CD4-positive, alpha-beta memory T cell (primary cell): ENCODE measurements at regions not wholly inside any gene's neighbourhood (a gene's known extent, or its start where the extent isn't known, plus 50 kb on each side); places are given as distances from the start of the nearest gene placed in this dataset.

ENCODE experiments used
- CTCF ChIA-PET: fragments of 350-600 bp; sonication (Branson Sonifier 250); formaldehyde crosslinking; loops from one replicate; lab custom pipeline; 2021; ENCODE audit warnings: inconsistent platforms; ENCODE audit not compliant: partially characterized antibody; lab: Charles Lee
- POLR2A ChIA-PET: fragments of 350-600 bp; sonication (Branson Sonifier 250); formaldehyde crosslinking; loops from one replicate; lab custom pipeline; 2021; ENCODE audit not compliant: partially characterized antibody; lab: Charles Lee
- DNase-seq, 5 donors: peaks; one replicate each; pipeline versions ENCODE4 v3.0.0 to v3.0.0-alpha.2; 2020 to 2022; ENCODE audit warnings: mixed read lengths in 1 of 5
- H3K27ac ChIP-seq: one replicate; pipeline ENCODE4 v1.7.0; 2013; ENCODE audit warnings: low read depth, low read length
- H3K27me3 ChIP-seq: 2 replicates; pipeline ENCODE4 v1.7.0; 2013; ENCODE audit warnings: mild to moderate bottlenecking, low read length, moderate library complexity; ENCODE audit not compliant: insufficient read depth
- H3K36me3 ChIP-seq: 2 replicates; pipeline ENCODE4 v1.7.0; 2013; ENCODE audit warnings: mild to moderate bottlenecking, low read length, moderate library complexity; ENCODE audit not compliant: insufficient read depth
- H3K4me1 ChIP-seq: 2 replicates; pipeline ENCODE4 v1.7.0; 2013; ENCODE audit warnings: mild to moderate bottlenecking, low read length, moderate library complexity; ENCODE audit not compliant: insufficient read depth
- H3K4me3 ChIP-seq, 2 donors: one replicate each; pipeline ENCODE4 v1.7.0; 2013; ENCODE audit warnings: low read length in 2 of 2, mild to moderate bottlenecking in 1 of 2
- H3K9me3 ChIP-seq, 2 donors: one replicate each; pipeline ENCODE4 v1.7.0; 2013; ENCODE audit warnings: low read length in 2 of 2, control low read depth in 1 of 2; ENCODE audit not compliant: control insufficient read depth in 1 of 2
- H3K27ac Mint-ChIP-seq, 7 donors: one replicate each; pipeline ENCODE4 v1.8.0; 2020 to 2021; ENCODE audit warnings: mixed read lengths in 7 of 7, mild to moderate bottlenecking in 6 of 7, inconsistent platforms in 3 of 7, moderate library complexity in 3 of 7
- H3K27me3 Mint-ChIP-seq, 2 donors: one replicate each; pipeline ENCODE4 v1.8.0; 2020 to 2021; ENCODE audit warnings: mixed read lengths in 2 of 2
- H3K36me3 Mint-ChIP-seq, 2 donors: one replicate each; pipeline ENCODE4 v1.8.0; 2020 to 2021; ENCODE audit warnings: mixed read lengths in 2 of 2, inconsistent platforms in 1 of 2, mild to moderate bottlenecking in 1 of 2
- H3K4me1 Mint-ChIP-seq, 4 donors: one replicate each; pipeline ENCODE4 v1.8.0; 2020 to 2021; ENCODE audit warnings: mixed read lengths in 4 of 4, mild to moderate bottlenecking in 1 of 4
- H3K4me3 Mint-ChIP-seq, 8 donors: one replicate each; pipeline ENCODE4 v1.8.0; 2020 to 2021; ENCODE audit warnings: mixed read lengths in 8 of 8, mild to moderate bottlenecking in 7 of 8, moderate library complexity in 6 of 8, inconsistent platforms in 3 of 8
- H3K9me3 Mint-ChIP-seq, 8 donors: one replicate each; pipeline ENCODE4 v1.8.0; 2020 to 2021; ENCODE audit warnings: mixed read lengths in 8 of 8, mild to moderate bottlenecking in 5 of 8, inconsistent platforms in 3 of 8, moderate library complexity in 1 of 8
- intact Hi-C: fragments of 100-400 bp; cut with micrococcal nuclease; formaldehyde crosslinking; loops from one replicate; pipeline ENCODE4 v1.15.1; 2023

DNA sequence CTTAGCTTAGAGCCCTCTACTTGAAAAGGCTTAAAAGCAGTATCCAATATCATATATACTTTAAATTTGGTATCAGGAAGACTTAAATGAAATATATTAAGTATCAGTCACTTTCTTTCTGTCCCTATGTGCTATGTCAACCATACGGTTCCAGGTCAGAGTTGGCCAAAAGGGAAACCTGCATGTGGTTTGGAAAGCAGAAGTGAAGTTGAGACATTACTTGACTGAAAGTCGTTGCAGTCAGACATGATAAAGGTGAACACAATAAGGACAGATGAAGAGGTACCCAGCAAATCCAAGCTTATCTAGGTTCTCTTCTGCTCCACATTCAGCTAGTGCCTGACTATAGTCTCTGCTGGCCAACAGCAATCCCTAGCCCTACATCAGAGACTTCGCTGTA is 336.8 kb downstream of the KCNA4 start:
- H3K4me1 Mint-ChIP-seq, result no peaks in the 10 kb centered on the region
- CTCF ChIA-PET, result no interaction called here

DNA sequence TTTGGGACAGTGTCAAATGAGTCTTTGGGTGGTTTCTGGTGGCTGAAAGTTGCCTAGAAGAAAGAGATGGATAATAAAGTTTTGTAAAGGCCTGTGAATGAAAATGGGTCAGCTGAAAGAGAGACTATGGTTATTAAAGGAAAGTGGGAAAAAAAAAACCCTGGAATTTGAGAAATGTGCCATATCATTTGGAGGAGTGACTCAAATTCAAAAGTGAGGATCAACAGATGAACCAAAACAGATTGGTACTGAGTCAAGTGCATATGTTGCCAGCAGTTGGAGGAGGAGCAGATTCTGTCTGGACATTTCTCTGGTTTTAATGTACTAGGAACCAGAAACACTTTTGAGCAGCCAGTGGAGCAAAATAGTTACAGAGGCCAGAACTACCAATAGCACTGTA is 339.8 kb downstream of the KCNA4 start:
- Histone ChIP-seq H3K4me3 (no peak overlapping the region), H3K4me1 (no peaks in the 10 kb centered on the region), H3K36me3 (no peaks in the 10 kb centered on the region), H3K9me3 (no peaks in the 10 kb centered on the region), H3K27ac (no peak overlapping the region), H3K27me3 (no peaks in the 10 kb centered on the region)
- Mint-ChIP-seq H3K36me3 (no peaks in the 10 kb centered on the region), H3K4me1 (no peaks in the 10 kb centered on the region), H3K27me3 (no peaks in the 10 kb centered on the region), H3K9me3 (peaks cover 2 to 18% (median 5%) of the 10 kb centered on the region in 8 donors), H3K4me3 (no peak overlapping the region), H3K27ac (no peak overlapping the region)
- ChIA-PET POLR2A (no interaction called here), CTCF (no interaction called here)
- DNase-seq, result no peak
- intact Hi-C loops, result no loop called here

More for the DNA sequence above, 336.8 kb downstream of the KCNA4 start:
- no peaks in the 10 kb centered on the region for H3K9me3 ChIP-seq
- no peak for DNase-seq
- no peak overlapping the region for H3K4me3 Mint-ChIP-seq
- no peak overlapping the region for H3K27ac ChIP-seq
- POLR2A ChIA-PET, result no interaction called here
- intact Hi-C loops, result no loop called here
- no peaks in the 10 kb centered on the region for H3K36me3 ChIP-seq
- no peaks in the 10 kb centered on the region for H3K27me3 Mint-ChIP-seq
- H3K4me1 ChIP-seq, result no peaks in the 10 kb centered on the region
- H3K27me3 ChIP-seq, result no peaks in the 10 kb centered on the region
- peaks cover 0 to 12% (median 5%) of the 10 kb centered on the region in 8 donors for H3K9me3 Mint-ChIP-seq
- H3K4me3 ChIP-seq, result no peak overlapping the region
- H3K27ac Mint-ChIP-seq, result no peak overlapping the region
- H3K36me3 Mint-ChIP-seq, result no peaks in the 10 kb centered on the region

DNA sequence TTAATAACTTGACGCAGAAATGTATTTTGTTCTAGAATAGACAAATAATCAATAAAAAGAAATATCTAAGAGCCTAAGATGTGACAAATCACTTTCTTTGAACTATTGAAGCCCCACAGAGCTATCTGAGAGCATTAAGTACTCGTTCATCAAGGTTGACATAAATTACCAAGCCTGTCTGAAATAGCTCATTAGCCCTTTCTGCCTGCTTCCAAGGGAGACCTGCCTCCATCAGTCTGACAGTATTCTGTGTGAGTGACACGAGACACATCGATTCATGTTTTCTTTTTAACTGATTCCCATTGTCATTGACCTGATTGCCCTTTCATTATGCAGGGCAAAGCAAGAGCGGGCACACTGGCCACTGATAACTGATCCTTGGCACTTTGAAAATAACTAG is 347.5 kb downstream of the KCNA4 start:
- CTCF ChIA-PET, result no interaction called here
- intact Hi-C loops, result no loop called here
- no peaks in the 10 kb centered on the region for H3K4me1 Mint-ChIP-seq

DNA sequence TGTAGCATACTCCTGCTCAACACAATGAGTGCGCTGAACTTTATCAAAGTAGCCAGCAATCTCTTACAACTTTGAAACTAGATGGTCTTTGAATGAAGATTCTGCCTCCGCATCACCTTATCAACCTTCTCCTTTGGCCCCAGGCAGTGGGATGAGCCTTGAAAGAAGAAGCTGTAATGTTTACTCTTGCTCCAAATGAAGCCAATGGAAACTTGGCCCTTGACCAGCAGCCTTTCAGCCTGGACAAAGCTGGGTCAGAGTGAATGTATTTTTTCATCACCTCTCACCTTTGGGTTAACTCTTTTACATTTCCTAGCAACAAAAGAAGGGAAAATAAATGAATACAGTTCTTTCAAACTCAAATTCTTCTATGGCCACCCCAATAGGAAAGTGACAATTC is 359.1 kb downstream of the KCNA4 start:
- H3K4me1 ChIP-seq, result no peaks in the 10 kb centered on the region
- no peak overlapping the region for H3K27ac ChIP-seq
- no peak overlapping the region for H3K4me3 Mint-ChIP-seq
- H3K4me3 ChIP-seq, result no peak overlapping the region
- H3K9me3 ChIP-seq, result no peaks in the 10 kb centered on the region
- intact Hi-C loops, result no loop called here
- CTCF ChIA-PET, result no interaction called here
- H3K36me3 ChIP-seq, result no peaks in the 10 kb centered on the region
- H3K9me3 Mint-ChIP-seq, result peaks cover 2 to 30% (median 5%) of the 10 kb centered on the region in 8 donors
- H3K27me3 Mint-ChIP-seq, result no peaks in the 10 kb centered on the region
- no peaks in the 10 kb centered on the region for H3K36me3 Mint-ChIP-seq
- H3K27me3 ChIP-seq, result no peaks in the 10 kb centered on the region
- H3K4me1 Mint-ChIP-seq, result no peaks in the 10 kb centered on the region
- POLR2A ChIA-PET, result no interaction called here
- DNase-seq, result no peak
- no peak overlapping the region for H3K27ac Mint-ChIP-seq

More for the DNA sequence above, 347.5 kb downstream of the KCNA4 start:
- H3K9me3 Mint-ChIP-seq, result peaks cover 5 to 27% (median 14%) of the 10 kb centered on the region in 8 donors
- no peaks in the 10 kb centered on the region for H3K4me1 ChIP-seq
- H3K36me3 ChIP-seq, result no peaks in the 10 kb centered on the region
- no peaks in the 10 kb centered on the region for H3K36me3 Mint-ChIP-seq
- H3K27me3 Mint-ChIP-seq, result no peaks in the 10 kb centered on the region
- no peak overlapping the region for H3K27ac ChIP-seq
- no peak overlapping the region for H3K27ac Mint-ChIP-seq
- H3K27me3 ChIP-seq, result no peaks in the 10 kb centered on the region
- H3K9me3 ChIP-seq, result no peaks in the 10 kb centered on the region
- DNase-seq, result no peak
- no peak overlapping the region for H3K4me3 Mint-ChIP-seq
- POLR2A ChIA-PET, result no interaction called here
- no peak overlapping the region for H3K4me3 ChIP-seq

DNA sequence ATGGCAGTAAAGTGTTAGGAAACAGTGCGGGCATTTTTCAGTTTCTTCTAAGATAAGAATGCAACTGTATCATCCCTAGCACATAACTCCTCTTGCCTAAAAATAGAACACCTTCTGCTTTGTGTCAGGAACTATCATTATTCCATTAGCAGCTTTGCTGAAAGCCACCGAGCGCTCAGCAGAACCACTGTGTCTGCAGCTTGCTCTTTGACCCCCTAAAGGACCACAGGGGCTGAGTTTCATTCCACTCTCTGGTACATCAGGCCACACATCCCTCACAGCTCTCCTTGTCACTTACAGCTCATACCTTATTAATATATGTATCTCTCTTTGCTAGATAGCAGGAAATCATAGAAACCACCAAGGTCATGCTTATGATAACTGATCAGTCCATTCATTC is 360.2 kb downstream of the KCNA4 start:
- POLR2A ChIA-PET, result no interaction called here

DNA sequence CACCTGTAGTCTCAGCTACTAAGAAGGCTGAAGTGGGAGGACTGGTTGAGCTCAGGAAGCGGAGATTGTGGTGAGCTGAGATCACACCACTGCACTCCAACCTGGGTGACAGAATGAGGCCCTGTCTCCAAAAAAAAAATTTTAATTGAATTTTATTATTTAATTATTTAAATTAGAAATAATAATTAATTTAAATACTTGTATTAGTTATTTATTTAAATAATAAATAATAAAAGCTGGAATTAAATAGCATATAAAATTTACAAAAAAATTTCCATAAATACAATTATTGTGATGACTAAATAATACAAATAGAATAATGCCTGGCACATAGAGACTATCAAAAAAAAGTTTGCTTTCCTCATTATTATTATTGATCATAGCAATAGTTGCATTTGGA is 371.5 kb downstream of the KCNA4 start:
- Mint-ChIP-seq H3K36me3 (no peaks in the 10 kb centered on the region), H3K9me3 (peaks cover 0 to 27% (median 5%) of the 10 kb centered on the region in 8 donors), H3K4me3 (no peak overlapping the region), H3K27ac (no peak overlapping the region), H3K4me1 (no peaks in the 10 kb centered on the region), H3K27me3 (no peaks in the 10 kb centered on the region)
- no peak for DNase-seq
- no peak overlapping the region for H3K4me3 ChIP-seq
- H3K27me3 ChIP-seq, result no peaks in the 10 kb centered on the region
- no peak overlapping the region for H3K27ac ChIP-seq
- intact Hi-C loops, result no loop called here
- ChIA-PET CTCF (no interaction called here), POLR2A (no interaction called here)
- no peaks in the 10 kb centered on the region for H3K9me3 ChIP-seq
- H3K4me1 ChIP-seq, result no peaks in the 10 kb centered on the region
- no peaks in the 10 kb centered on the region for H3K36me3 ChIP-seq

More for the DNA sequence above, 360.2 kb downstream of the KCNA4 start:
- CTCF ChIA-PET, result no interaction called here
- Histone ChIP-seq H3K27me3 (no peaks in the 10 kb centered on the region), H3K27ac (no peak overlapping the region), H3K36me3 (no peaks in the 10 kb centered on the region), H3K4me1 (no peaks in the 10 kb centered on the region), H3K9me3 (no peaks in the 10 kb centered on the region), H3K4me3 (no peak overlapping the region)
- Mint-ChIP-seq H3K27me3 (no peaks in the 10 kb centered on the region), H3K27ac (no peak overlapping the region), H3K36me3 (no peaks in the 10 kb centered on the region), H3K4me1 (no peaks in the 10 kb centered on the region), H3K4me3 (no peak overlapping the region), H3K9me3 (peaks cover 0 to 22% (median 3%) of the 10 kb centered on the region in 8 donors)
- intact Hi-C loops, result no loop called here
- DNase-seq, result no peak

DNA sequence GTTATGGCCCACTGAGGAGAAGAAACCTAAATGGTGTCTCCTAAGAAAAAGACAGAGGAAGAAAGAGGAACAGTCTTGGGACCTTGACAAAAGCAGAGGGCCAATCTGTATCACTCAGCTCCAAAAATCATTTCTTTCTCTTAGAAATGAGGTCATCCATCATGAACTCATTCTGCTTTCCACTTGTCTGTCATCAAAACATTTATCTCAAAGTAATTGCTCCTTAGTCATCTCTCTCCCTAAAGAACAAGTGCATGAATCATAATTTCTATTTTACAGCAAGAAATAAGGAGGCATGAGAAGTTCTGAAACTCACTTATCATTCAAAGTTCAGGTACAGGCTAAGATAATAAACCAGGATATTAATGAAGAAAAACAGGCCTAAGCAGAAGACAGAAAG is 375.6 kb downstream of the KCNA4 start:
- POLR2A ChIA-PET, result no interaction called here
- Mint-ChIP-seq H3K9me3 (peaks cover 0 to 18% (median 3%) of the 10 kb centered on the region in 8 donors), H3K36me3 (no peaks in the 10 kb centered on the region), H3K27me3 (no peaks in the 10 kb centered on the region), H3K4me1 (no peaks in the 10 kb centered on the region), H3K4me3 (no peak overlapping the region), H3K27ac (no peak overlapping the region)
- Histone ChIP-seq H3K9me3 (no peaks in the 10 kb centered on the region), H3K4me3 (no peak overlapping the region), H3K27me3 (no peaks in the 10 kb centered on the region), H3K36me3 (no peaks in the 10 kb centered on the region), H3K27ac (no peak overlapping the region), H3K4me1 (no peaks in the 10 kb centered on the region)
- no peak for DNase-seq
- CTCF ChIA-PET, result no interaction called here
- intact Hi-C loops, result no loop called here

DNA sequence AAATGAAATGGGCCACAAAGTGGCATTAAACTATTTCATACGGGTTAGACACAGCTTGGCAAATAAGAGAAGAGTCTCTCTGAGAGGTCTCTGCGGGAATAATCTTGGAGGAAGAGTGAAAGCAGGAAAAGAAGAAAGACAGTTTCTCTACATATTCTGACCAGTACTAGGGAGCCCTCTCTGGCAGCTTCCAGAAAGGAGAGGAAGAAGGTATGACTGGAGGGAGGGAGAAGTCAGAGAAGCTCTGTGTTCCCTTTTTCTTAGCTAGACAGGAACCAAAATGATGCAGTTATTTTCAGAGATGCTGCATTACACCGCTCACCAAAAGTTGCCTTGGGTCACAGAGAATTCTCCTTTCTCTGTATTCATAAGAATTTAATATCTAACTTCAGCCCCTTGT is 382.1 kb downstream of the KCNA4 start:
- Histone ChIP-seq H3K36me3 (no peaks in the 10 kb centered on the region), H3K4me3 (no peak overlapping the region), H3K4me1 (no peaks in the 10 kb centered on the region), H3K9me3 (no peaks in the 10 kb centered on the region), H3K27me3 (no peaks in the 10 kb centered on the region), H3K27ac (no peak overlapping the region)
- Mint-ChIP-seq H3K27me3 (no peaks in the 10 kb centered on the region), H3K9me3 (peaks cover 0 to 18% (median 5%) of the 10 kb centered on the region in 8 donors), H3K27ac (no peak overlapping the region), H3K36me3 (no peaks in the 10 kb centered on the region), H3K4me1 (no peaks in the 10 kb centered on the region), H3K4me3 (no peak overlapping the region)
- POLR2A ChIA-PET, result no interaction called here
- no peak for DNase-seq
- CTCF ChIA-PET, result no interaction called here
- intact Hi-C loops, result no loop called here
